AG08396 (cell line): ENCODE measurements at regions not wholly inside any gene's neighbourhood (a gene's known extent, or its start where the extent isn't known, plus 50 kb on each side); places are given as distances from the start of the nearest gene placed in this dataset.

Experiments
- DNase-seq: peaks from one replicate; pipeline ENCODE4 v3.0.0; 2012; ENCODE audit warnings: low spot score, mixed read lengths

DNA sequence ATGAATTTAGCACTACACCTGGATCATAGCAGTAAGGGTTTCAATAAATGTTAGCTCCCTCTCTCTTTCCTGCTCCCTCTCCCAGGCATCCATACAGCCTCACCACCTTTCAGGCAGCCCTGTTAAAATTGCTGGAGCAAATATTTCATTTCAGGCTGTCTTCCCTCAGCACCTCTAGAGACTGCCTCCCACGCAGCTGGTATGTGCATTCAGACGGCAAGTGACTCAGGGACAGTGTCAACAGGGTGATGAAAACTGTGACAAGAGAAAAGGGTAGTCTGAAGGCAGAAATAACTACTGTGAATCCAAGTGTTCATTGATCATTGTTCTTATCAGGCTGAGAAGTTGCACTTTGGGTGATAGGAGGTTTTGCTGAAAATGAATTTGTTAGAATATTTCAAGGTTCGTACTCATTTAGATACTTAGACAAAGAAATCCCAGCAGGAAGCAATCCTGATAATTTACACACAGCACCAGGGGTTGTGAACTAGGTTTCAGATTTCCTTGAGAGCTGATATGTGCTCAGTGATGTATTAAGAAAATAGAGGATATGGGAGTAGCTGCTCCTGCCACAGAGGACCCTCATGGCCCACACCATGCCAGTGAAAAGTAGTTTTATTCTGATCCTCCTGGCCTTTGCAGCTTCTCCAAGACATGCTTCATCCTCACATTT, 424.2 kb downstream of the FGF13 start:
- DNase-seq: no peak

DNA sequence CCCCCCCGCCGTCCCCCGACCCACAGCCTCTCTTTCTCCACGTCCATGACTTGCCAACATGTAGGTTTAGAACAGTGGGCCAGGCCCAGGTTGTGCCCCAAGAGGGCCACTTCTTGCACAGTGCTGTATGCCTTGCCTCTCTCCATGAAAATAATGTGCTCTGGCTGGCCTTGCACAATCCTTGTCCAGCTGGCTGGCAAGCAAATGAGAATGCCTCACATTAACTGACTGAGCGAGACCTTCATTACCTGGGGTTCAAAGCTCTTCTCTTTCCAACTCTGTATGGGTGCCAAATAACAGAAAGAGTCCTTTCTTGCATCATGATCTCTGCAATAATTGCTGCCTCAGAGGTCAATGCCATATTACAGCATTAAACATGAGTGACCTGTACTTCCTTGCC, 416.6 kb downstream of the FGF13 start:
- DNase-seq: no peak

DNA sequence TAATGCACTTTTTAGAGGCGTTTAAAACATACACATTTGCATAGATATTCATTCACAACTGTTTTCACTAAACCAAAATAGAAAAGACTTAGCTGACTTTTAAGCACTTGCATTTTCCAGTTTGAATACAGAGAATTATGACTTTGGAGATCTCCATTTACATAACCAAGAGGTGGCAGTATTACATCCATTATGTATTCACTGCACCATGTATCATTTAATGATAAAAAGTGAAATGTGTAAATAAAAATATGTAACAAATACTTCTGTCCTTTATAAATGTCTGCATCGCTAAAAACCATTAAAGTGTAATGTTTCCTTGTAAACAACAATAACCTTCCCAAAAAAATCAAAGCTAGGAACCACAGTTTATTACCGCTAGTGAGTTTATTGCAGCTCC, 413.2 kb downstream of the FGF13 start:
- no peak for DNase-seq

DNA sequence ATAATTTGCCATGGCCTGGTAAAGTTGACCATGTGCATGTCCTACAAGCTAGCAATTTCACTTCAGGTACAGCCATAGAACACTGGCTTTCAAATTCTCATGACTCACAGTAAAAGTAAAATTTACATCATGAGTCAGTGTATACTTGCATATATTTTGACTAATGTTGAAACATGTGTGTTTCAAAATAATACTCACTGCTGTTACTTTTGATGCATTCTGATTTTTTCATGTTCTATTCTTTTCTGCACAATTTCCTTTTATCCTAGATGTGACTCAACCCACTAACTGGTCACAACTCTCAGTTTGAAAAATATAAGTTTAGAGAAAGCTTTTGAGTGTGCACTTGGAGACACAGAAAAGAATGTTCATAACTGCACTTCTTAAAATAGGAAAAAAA, 365.7 kb downstream of the FGF13 start:
- DNase-seq: no peak

DNA sequence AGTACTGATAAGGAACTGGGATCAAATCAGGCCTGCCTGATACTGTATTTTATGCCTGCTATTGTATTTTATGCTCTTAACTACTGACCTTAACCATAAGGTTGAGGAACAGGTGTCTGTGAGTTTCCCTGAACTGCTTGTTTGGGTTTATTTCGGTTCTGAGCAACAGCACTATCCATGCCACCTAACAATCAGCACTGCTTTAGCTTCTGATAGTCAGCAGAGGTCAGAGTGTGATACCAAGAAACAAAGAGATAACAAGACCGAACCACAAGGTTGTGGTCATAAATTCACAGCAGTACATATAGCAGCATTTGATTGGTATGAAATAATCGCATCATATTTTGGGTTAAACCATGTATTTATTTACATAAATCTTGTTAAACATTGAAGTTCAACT, 362.2 kb downstream of the FGF13 start:
- DNase-seq: no peak

DNA sequence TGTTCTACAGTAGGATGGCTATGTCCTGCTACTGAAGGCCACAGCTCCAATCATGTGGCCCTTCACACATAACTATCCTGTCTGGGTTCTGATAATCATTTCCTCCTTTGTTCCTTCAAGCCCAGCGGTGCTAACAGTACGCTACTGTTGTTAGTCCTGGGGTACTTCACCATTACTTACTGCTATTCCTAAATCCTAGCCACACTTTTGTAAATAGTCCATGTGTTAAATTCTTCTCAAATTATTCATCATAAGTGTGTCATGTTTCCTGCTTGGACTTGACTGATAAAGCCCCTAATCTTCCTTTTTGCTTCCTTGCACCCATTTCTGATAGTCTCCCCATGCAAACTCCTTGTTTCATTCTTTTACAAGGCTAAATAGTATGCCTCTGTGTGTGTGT, 332.6 kb downstream of the FGF13 start:
- DNase-seq: no peak

- DNase-seq: no peak
Measured at GRCh38 chrX:138408101-138408500, 303.4 kb downstream of the FGF13 start.

- no peak for DNase-seq
Measured at GRCh38 chrX:138411048-138411447, 300.5 kb downstream of the FGF13 start.
